HAP-1 (cell line): ENCODE measurements at regions not wholly inside any gene's neighbourhood (a gene's known extent, or its start where the extent isn't known, plus 50 kb on each side); places are given as distances from the start of the nearest gene placed in this dataset.
"Not testable (repeated sequence)": the region's sequence is repeated elsewhere in the genome, so short reads cannot be mapped to it uniquely, and the experiment has no call there.

Experiments
- DNase-seq, 2 experiments: peaks; one replicate each; pipeline ENCODE4 v3.0.0-alpha.2; 2016 to 2020; ENCODE audit warnings: low spot score in 2 of 2
- H3K27me3 ChIP-seq: fragments of 250-450 bp; sonication (Bioruptor Pico); 2 replicates; pipeline ENCODE4 v1.5.1; 2020; ENCODE audit warnings: low read depth, mild to moderate bottlenecking, moderate library complexity
- H3K36me3 ChIP-seq: fragments of 250-450 bp; sonication (Bioruptor Pico); replicated peaks from 2 replicates; pipeline ENCODE4 v1.5.1; 2020; ENCODE audit warnings: mild to moderate bottlenecking
- H3K4me1 ChIP-seq: fragments of 250-450 bp; sonication (Bioruptor Pico); 2 replicates; pipeline ENCODE4 v1.5.1; 2020; ENCODE audit warnings: mild to moderate bottlenecking
- H3K4me3 ChIP-seq: fragments of 250-450 bp; sonication (Bioruptor Pico); 2 replicates; pipeline ENCODE4 v1.5.1; 2020; ENCODE audit warnings: mild to moderate bottlenecking, moderate library complexity
- H3K9me3 ChIP-seq: fragments of 250-450 bp; sonication (Bioruptor Pico); 2 replicates; pipeline ENCODE4 v1.5.1; 2020; ENCODE audit warnings: mild to moderate bottlenecking, moderate library complexity
- in situ Hi-C: fragments of 300-500 bp; cut with MboI; formaldehyde crosslinking; loops from 3 replicates; pipeline ENCODE4 v1.14.3; 2020; ENCODE audit warnings: low sequenced_read_pairs, inconsistent platforms, mixed read lengths

- H3K36me3 ChIP-seq, result no peaks in the 10 kb centered on the region
- DNase-seq, result no peak
- H3K4me3 ChIP-seq, result no peak overlapping the region
- H3K9me3 ChIP-seq, result no peaks in the 10 kb centered on the region
- in situ Hi-C loops, result no loop called here
- no peaks in the 10 kb centered on the region for H3K27me3 ChIP-seq
- H3K4me1 ChIP-seq, result no peaks in the 10 kb centered on the region
Measured at GRCh38 chr3:74921676-74922075, 307.2 kb upstream of the CNTN3 start.

GRCh38 chr3:74920721-74921350 is 306.4 kb upstream of the CNTN3 start:
- H3K4me3 ChIP-seq, result no peak overlapping the region
- in situ Hi-C loops, result no loop called here
- H3K27me3 ChIP-seq, result no peaks in the 10 kb centered on the region
- no peaks in the 10 kb centered on the region for H3K36me3 ChIP-seq
- H3K9me3 ChIP-seq, result no peaks in the 10 kb centered on the region
- H3K4me1 ChIP-seq, result no peaks in the 10 kb centered on the region
- DNase-seq, result no peak

GRCh38 chr3:74916696-74917095 is 302.2 kb upstream of the CNTN3 start:
- Histone ChIP-seq H3K9me3 (no peaks in the 10 kb centered on the region), H3K36me3 (no peaks in the 10 kb centered on the region), H3K27me3 (no peaks in the 10 kb centered on the region), H3K4me1 (no peaks in the 10 kb centered on the region), H3K4me3 (no peak overlapping the region)
- no peak for DNase-seq
- in situ Hi-C loops, result no loop called here

GRCh38 chr3:74906181-74906580 is 291.7 kb upstream of the CNTN3 start:
- Histone ChIP-seq H3K4me1 (no peaks in the 10 kb centered on the region), H3K4me3 (no peak overlapping the region), H3K9me3 (no peaks in the 10 kb centered on the region), H3K36me3 (no peaks in the 10 kb centered on the region), H3K27me3 (no peaks in the 10 kb centered on the region)
- in situ Hi-C loops, result no loop called here
- no peak for DNase-seq

- DNase-seq, result no peak
- in situ Hi-C loops, result no loop called here
- Histone ChIP-seq H3K9me3 (no peaks in the 10 kb centered on the region), H3K36me3 (no peaks in the 10 kb centered on the region), H3K4me3 (no peak overlapping the region), H3K4me1 (no peaks in the 10 kb centered on the region), H3K27me3 (no peaks in the 10 kb centered on the region)
Measured at GRCh38 chr3:74905478-74905877, 291.0 kb upstream of the CNTN3 start.

- Histone ChIP-seq H3K36me3 (no peaks in the 10 kb centered on the region), H3K27me3 (no peaks in the 10 kb centered on the region), H3K9me3 (no peaks in the 10 kb centered on the region), H3K4me1 (no peaks in the 10 kb centered on the region), H3K4me3 (no peak overlapping the region)
- no peak for DNase-seq
- in situ Hi-C loops, result no loop called here
Measured at GRCh38 chr3:74904646-74905045, 290.2 kb upstream of the CNTN3 start.

GRCh38 chr3:74899796-74900516 is 285.5 kb upstream of the CNTN3 start:
- H3K36me3 ChIP-seq, DNase-seq, H3K27me3 ChIP-seq, in situ Hi-C loops, H3K4me1 ChIP-seq, H3K9me3 ChIP-seq, H3K4me3 ChIP-seq: not testable (repeated sequence)

GRCh38 chr3:74897006-74897405 is 282.5 kb upstream of the CNTN3 start:
- Histone ChIP-seq H3K9me3 (no peaks in the 10 kb centered on the region), H3K4me3 (no peak overlapping the region), H3K36me3 (no peaks in the 10 kb centered on the region), H3K27me3 (no peaks in the 10 kb centered on the region), H3K4me1 (no peaks in the 10 kb centered on the region)
- in situ Hi-C loops, result no loop called here
- DNase-seq, result peak in 1 of 2 experiments; percentile 18

- no peaks in the 10 kb centered on the region for H3K27me3 ChIP-seq
- no peaks in the 10 kb centered on the region for H3K4me1 ChIP-seq
- no peaks in the 10 kb centered on the region for H3K9me3 ChIP-seq
- H3K4me3 ChIP-seq, result no peak overlapping the region
- no peaks in the 10 kb centered on the region for H3K36me3 ChIP-seq
- in situ Hi-C loops, result no loop called here
- no peak for DNase-seq
Measured at GRCh38 chr3:74891312-74891711, 276.9 kb upstream of the CNTN3 start.

GRCh38 chr3:74883690-74884089 is 269.2 kb upstream of the CNTN3 start:
- no peaks in the 10 kb centered on the region for H3K36me3 ChIP-seq
- no peaks in the 10 kb centered on the region for H3K27me3 ChIP-seq
- DNase-seq, result peak in 1 of 2 experiments; percentile 9
- in situ Hi-C loops, result no loop called here
- no peak overlapping the region for H3K4me3 ChIP-seq
- no peaks in the 10 kb centered on the region for H3K9me3 ChIP-seq
- H3K4me1 ChIP-seq, result no peaks in the 10 kb centered on the region

GRCh38 chr3:74883222-74883621 is 268.8 kb upstream of the CNTN3 start:
- no peaks in the 10 kb centered on the region for H3K9me3 ChIP-seq
- no peaks in the 10 kb centered on the region for H3K27me3 ChIP-seq
- DNase-seq, result no peak
- H3K4me3 ChIP-seq, result no peak overlapping the region
- in situ Hi-C loops, result no loop called here
- H3K4me1 ChIP-seq, result no peaks in the 10 kb centered on the region
- no peaks in the 10 kb centered on the region for H3K36me3 ChIP-seq

GRCh38 chr3:74880237-74880636 is 265.8 kb upstream of the CNTN3 start:
- no peaks in the 10 kb centered on the region for H3K36me3 ChIP-seq
- no peak overlapping the region for H3K4me3 ChIP-seq
- H3K4me1 ChIP-seq, result no peaks in the 10 kb centered on the region
- in situ Hi-C loops, result no loop called here
- no peaks in the 10 kb centered on the region for H3K9me3 ChIP-seq
- no peak for DNase-seq
- no peaks in the 10 kb centered on the region for H3K27me3 ChIP-seq

- Histone ChIP-seq H3K4me1 (no peaks in the 10 kb centered on the region), H3K36me3 (no peaks in the 10 kb centered on the region), H3K9me3 (no peaks in the 10 kb centered on the region), H3K27me3 (no peaks in the 10 kb centered on the region), H3K4me3 (no peak overlapping the region)
- DNase-seq, result no peak
- in situ Hi-C loops, result no loop called here
Measured at GRCh38 chr3:74866357-74867030, 252.0 kb upstream of the CNTN3 start.

GRCh38 chr3:74862476-74862875 is 248.0 kb upstream of the CNTN3 start:
- Histone ChIP-seq H3K4me1 (no peaks in the 10 kb centered on the region), H3K36me3 (no peaks in the 10 kb centered on the region), H3K4me3 (no peak overlapping the region), H3K9me3 (no peaks in the 10 kb centered on the region), H3K27me3 (no peaks in the 10 kb centered on the region)
- in situ Hi-C loops, result no loop called here
- no peak for DNase-seq
